ENCODE measurements at regions not wholly inside any gene's neighbourhood (a gene's known extent, or its start where the extent isn't known, plus 50 kb on each side); places are given as distances from the start of the nearest gene placed in this dataset.

- no peak for TF ChIP-seq CTCF (conservative IDR thresholded peaks at IDR 0.05 in 1 of 2, IDR thresholded peaks at IDR 0.05 in 1 of 2; ENCODE audit: extremely low read depth in 1 of 2, insufficient read depth in 1 of 2, low read depth in 1 of 2, low read length in 2 of 2)
- no peak for TF ChIP-seq EZH2 (IDR thresholded peaks at IDR 0.05; ENCODE audit: borderline replicate concordance, low read length)
Measured at GRCh38 chr6:999552-999951, 306.6 kb upstream of the EXOC2 start.

Data from mammary epithelial cell (primary cell).